Activated T-cell treated with anti-CD3 and anti-CD28 coated beads, Interleukin-2, amount 50 U/mL, for 4 hours (primary cell): ENCODE measurements at regions not wholly inside any gene's neighbourhood (a gene's known extent, or its start where the extent isn't known, plus 50 kb on each side); places are given as distances from the start of the nearest gene placed in this dataset.
"Not testable (repeated sequence)": the region's sequence is repeated elsewhere in the genome, so short reads cannot be mapped to it uniquely, and the experiment has no call there.

Experiments used
- ATAC-seq, 2 donors: fragments of 200-7000 bp; cut with Tn5 transposase; one replicate each; pipeline ENCODE4 v1.10.0; 2021
- DNase-seq: peaks from one replicate; pipeline ENCODE4 v3.0.0-alpha.2; 2020
- H3K27me3 Mint-ChIP-seq: one replicate; pipeline ENCODE4 v1.8.0; 2021; ENCODE audit warnings: low read depth, mixed read lengths
- H3K36me3 Mint-ChIP-seq: one replicate; pipeline ENCODE4 v1.8.0; 2022; ENCODE audit warnings: mixed read lengths; ENCODE audit not compliant: insufficient read depth
- H3K4me1 Mint-ChIP-seq: one replicate; pipeline ENCODE4 v1.8.0; 2021; ENCODE audit warnings: low read depth, mixed read lengths
- H3K4me3 Mint-ChIP-seq: one replicate; pipeline ENCODE4 v1.8.0; 2021; ENCODE audit warnings: mild to moderate bottlenecking, moderate library complexity, mixed read lengths
- H3K9me3 Mint-ChIP-seq: one replicate; pipeline ENCODE4 v1.8.0; 2021; ENCODE audit warnings: mixed read lengths

DNA sequence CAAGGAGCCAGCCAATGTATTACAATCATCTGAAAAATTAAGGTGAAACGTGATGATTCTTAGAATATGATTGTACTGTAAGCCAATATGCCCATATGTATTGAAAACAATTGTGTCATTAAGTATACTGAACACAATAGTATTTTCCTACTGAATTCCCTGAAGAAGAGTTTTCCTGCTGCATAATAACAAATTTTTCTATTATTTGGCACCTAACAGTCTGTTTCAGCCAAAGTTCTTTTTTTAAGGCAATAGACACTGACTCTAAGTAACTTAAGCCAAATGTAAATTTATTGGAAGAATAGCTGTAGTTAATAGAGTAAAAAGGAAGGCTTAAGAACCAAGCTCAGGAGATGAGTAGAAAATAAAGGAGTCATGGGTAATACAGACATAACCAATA is 220.6 kb downstream of the PPP4R3C start:
- ATAC-seq (no peak), DNase-seq (no peak)
- H3K9me3 Mint-ChIP-seq, result peaks cover 19% of the 10 kb centered on the region
- no peaks in the 10 kb centered on the region for H3K4me1 Mint-ChIP-seq
- no peaks in the 10 kb centered on the region for H3K36me3 Mint-ChIP-seq
- no peak overlapping the region for H3K4me3 Mint-ChIP-seq
- no peaks in the 10 kb centered on the region for H3K27me3 Mint-ChIP-seq

DNA sequence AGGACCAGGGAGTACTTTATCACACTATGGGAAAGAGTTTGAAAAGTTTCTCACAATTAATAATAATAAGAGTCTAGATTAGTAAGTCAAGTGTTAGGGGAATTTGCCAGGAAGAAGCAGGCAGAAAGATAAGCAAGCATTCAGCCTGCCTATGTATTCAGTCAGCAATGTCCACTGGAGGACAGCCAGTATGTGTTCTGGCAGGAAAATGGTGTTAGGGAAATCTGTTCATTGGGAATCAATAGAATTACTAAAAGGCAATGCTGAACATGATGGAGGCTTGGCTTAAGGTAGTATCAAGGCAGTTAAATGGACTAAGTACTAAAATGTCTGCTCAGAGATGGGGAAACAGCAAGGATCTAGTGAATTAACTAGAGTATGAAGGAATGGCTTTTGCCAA is 221.2 kb downstream of the PPP4R3C start:
- ATAC-seq (no peak), DNase-seq (no peak)
- H3K27me3 Mint-ChIP-seq, result no peaks in the 10 kb centered on the region
- H3K36me3 Mint-ChIP-seq, result no peaks in the 10 kb centered on the region
- H3K9me3 Mint-ChIP-seq, result peaks cover 19% of the 10 kb centered on the region
- H3K4me1 Mint-ChIP-seq, result no peaks in the 10 kb centered on the region
- H3K4me3 Mint-ChIP-seq, result no peak overlapping the region

DNA sequence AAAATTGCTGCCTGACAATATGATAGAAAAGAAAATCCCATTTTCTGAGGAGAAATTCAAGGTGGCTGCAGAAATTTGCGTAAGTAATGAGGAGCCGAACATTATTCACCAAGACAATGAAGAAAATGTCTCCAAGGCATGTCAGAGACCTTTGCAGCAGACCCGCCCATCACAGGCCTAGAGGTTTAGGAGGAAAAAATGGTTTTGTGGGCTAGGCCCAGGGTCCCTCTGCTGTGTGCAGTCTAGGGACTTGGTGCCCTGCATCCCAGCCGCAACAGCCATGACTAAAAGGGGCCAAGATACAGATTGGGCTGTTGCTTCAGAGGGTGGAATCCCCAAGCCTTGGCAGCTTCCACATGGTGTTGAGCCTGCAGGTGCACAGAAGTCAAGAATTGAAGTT is 223.1 kb downstream of the PPP4R3C start:
- ATAC-seq, H3K4me1 Mint-ChIP-seq, H3K4me3 Mint-ChIP-seq, H3K27me3 Mint-ChIP-seq, H3K36me3 Mint-ChIP-seq, DNase-seq: not testable (repeated sequence)
- H3K9me3 Mint-ChIP-seq, result peaks cover 19% of the 10 kb centered on the region

DNA sequence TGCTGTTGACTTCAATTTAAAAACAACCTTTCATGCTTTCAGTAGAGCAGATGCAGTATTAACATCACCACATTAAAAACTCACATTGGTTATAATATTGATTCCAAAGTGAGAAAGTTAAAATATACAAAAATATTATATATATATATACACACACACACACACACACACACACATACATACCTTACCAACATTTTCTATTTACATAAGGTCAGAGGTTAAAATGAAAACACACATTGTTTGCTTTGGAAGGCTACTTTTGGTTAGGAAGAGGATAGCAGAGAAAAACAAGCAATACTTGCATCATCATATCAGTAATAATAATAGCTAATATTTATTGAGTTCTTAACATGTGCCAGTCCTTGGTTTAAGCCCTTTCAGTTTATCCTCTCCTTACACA is 226.5 kb downstream of the PPP4R3C start:
- Mint-ChIP-seq H3K9me3 (peaks cover 19% of the 10 kb centered on the region), H3K36me3 (no peaks in the 10 kb centered on the region), H3K4me1 (no peaks in the 10 kb centered on the region), H3K27me3 (no peaks in the 10 kb centered on the region), H3K4me3 (no peak overlapping the region)
- ATAC-seq, result no peak
- no peak for DNase-seq

DNA sequence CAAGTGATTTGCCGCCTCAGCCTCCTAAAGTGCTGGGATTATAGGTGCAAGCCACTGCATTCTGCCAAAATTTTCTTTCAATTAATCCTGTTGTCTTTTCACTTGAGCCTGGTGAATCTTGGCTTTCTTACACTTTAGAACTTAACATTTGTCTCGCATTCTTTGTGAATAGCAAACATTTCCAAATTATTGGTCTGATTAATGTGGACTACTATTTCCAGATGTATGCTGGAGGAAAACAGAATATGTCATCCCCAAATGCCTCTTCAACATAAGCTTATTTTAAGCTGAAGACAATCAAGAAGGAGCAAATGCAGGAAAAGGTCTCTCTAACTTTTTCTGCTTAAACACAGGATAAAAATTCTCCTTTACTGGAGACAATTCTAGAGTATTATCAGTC is 233.4 kb downstream of the PPP4R3C start:
- ATAC-seq (no peak), DNase-seq (no peak)
- H3K9me3 Mint-ChIP-seq, result no peaks in the 10 kb centered on the region
- no peaks in the 10 kb centered on the region for H3K27me3 Mint-ChIP-seq
- no peaks in the 10 kb centered on the region for H3K4me1 Mint-ChIP-seq
- no peak overlapping the region for H3K4me3 Mint-ChIP-seq
- H3K36me3 Mint-ChIP-seq, result no peaks in the 10 kb centered on the region

DNA sequence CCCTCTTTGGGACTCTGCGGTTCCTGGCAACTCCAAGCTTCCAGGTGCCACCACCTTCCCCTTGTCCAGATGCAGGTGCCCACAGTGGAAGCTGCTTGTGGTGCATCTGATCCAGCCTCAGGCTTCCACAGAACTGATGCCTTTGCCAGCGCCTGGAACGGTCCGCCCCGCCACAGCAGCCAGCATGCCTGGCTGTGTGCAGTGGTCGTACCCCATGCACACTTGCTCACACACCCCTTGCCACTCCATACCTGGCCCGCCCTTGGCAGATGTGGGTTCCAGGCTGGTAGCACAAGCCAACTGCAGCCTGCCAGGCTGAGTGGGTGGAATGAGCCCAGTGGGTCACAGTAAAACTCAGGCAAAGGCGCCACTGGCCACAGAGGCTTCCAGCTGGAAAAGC is 240.5 kb downstream of the PPP4R3C start:
- no peaks in the 10 kb centered on the region for H3K36me3 Mint-ChIP-seq

DNA sequence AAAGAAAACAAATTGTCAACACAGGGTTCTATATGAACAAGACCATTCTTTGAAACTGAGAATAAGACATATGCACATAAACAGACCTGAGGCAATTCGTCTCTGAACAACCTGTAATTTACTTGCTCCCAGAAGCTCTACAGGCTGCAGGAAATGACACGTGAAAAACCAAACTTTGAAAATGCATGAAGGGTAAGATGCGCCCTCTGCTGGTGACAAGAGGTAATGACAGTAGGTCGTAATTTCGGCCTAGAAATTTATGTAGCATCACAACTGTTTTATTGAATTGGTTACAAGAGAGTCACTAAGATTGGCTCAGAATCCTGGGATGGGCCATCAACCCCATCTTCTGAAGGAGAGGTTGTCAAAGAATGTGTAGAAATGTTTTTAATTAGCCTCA is 276.5 kb downstream of the PPP4R3C start:
- Mint-ChIP-seq H3K27me3 (no peaks in the 10 kb centered on the region), H3K36me3 (no peaks in the 10 kb centered on the region), H3K9me3 (no peaks in the 10 kb centered on the region), H3K4me3 (no peak overlapping the region), H3K4me1 (no peaks in the 10 kb centered on the region)
- DNase-seq (peak; percentile 9), ATAC-seq (no peak)

More for the DNA sequence above, 240.5 kb downstream of the PPP4R3C start:
- Mint-ChIP-seq H3K9me3 (no peaks in the 10 kb centered on the region), H3K27me3 (no peaks in the 10 kb centered on the region), H3K4me1 (no peaks in the 10 kb centered on the region), H3K4me3 (no peak overlapping the region)
- no peak for DNase-seq
- no peak for ATAC-seq

DNA sequence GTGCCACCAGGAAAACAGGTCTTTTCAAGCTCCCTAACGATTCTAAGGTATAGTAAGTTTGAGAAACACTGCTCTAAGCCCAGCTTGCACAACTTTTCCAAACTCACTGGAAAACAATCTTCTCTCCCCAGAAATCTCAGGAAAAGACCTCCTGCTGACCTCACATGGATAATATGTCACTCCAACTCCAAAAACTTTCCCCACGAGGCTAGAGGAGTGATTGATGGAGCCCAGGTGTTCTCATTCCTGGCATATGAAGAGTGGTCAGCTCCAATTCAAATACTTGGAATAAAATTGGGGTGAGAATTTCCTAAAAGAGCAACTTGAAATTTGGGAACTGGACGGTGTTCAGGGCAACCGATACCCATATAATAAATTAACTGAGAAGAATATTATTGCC is 299.9 kb downstream of the PPP4R3C start:
- H3K4me1 Mint-ChIP-seq, result no peaks in the 10 kb centered on the region
- H3K4me3 Mint-ChIP-seq, result no peak overlapping the region
- no peak for DNase-seq
- no peaks in the 10 kb centered on the region for H3K36me3 Mint-ChIP-seq
- no peaks in the 10 kb centered on the region for H3K27me3 Mint-ChIP-seq
- ATAC-seq, result no peak
- no peaks in the 10 kb centered on the region for H3K9me3 Mint-ChIP-seq

DNA sequence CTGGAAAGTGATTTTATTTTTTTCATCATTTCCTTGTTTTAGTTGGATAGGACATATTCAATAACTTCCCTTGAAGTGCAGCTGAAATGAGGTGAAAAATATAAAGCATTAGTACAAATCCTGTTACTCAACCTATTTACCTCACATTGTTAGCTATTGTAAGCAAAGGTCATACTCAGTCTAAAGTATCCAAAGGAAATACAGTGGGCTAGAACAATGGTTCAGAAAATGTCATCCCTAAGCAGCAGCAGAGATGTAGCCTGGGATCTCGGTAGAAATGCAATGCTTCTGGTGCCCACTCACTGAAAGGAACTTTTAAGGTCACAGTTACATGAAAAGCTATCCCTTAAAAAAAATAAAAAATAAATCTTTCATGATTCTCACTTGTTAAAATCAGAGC is 300.6 kb downstream of the PPP4R3C start:
- Mint-ChIP-seq H3K4me3 (no peak overlapping the region), H3K27me3 (no peaks in the 10 kb centered on the region), H3K4me1 (no peaks in the 10 kb centered on the region), H3K36me3 (no peaks in the 10 kb centered on the region), H3K9me3 (no peaks in the 10 kb centered on the region)
- no peak for DNase-seq
- ATAC-seq, result no peak

DNA sequence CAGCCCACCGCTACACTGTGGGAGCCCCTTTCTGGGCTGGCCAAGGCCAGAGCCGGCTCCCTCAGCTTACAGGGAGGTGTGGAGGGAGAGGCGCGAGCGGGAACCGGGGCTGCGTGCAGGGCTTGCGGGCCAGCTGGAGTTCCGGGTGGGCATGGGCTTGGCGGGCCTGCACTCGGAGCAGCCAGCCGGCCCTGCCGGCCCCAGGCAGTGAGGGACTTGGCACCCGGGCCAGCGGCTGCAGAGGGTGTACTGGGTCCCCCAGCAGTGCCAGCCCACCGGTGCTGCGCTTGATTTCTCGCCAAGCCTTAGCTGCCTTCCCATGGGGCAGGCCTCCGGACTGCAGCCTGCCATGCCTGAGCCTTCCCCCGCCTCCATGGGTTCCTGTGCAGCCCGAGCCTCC is 306.2 kb downstream of the PPP4R3C start:
- not testable (repeated sequence) for H3K27me3 Mint-ChIP-seq, H3K4me1 Mint-ChIP-seq, H3K9me3 Mint-ChIP-seq, DNase-seq, H3K36me3 Mint-ChIP-seq, ATAC-seq, H3K4me3 Mint-ChIP-seq

DNA sequence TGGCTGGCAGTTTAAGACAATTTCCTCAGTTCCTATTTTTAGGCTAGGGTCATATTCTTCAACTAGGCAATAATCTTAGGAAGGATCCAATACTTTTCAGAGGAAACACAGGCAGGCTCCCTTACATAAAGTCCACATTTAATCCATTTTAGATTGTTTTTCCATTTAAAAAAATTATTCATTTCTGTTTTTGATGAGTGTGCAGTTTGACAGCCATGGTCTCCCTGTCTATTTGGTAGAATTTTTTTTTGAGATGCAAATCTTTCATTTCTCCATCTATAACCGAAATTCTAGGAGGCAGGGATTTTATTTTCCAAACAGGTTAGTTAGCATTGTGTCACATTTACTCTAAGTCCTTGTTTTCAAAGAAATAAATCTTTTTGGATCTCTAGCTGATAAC is 326.8 kb downstream of the PPP4R3C start:
- H3K9me3 Mint-ChIP-seq, result no peaks in the 10 kb centered on the region
- no peak overlapping the region for H3K4me3 Mint-ChIP-seq
- H3K27me3 Mint-ChIP-seq, result no peaks in the 10 kb centered on the region
- no peak for DNase-seq
- no peak for ATAC-seq
- H3K36me3 Mint-ChIP-seq, result no peaks in the 10 kb centered on the region
- no peaks in the 10 kb centered on the region for H3K4me1 Mint-ChIP-seq

DNA sequence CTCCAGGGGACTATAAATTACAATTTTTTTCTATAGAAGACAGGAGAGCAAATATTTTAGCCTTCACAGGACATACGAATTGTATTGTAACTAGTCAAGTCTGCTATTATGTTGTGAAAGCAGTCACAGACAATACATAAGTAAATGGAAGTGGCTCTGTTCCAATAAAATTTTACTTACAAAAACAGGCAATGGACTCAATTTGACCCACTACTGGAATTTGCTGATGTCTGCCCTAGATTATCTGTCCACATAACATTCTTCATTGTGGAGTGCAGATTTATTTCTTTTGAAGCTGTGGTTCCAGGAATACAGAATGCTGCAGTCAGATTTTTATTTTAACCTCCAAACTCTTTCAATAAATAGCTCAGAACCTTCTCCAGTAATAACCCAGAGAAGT is 330.3 kb downstream of the PPP4R3C start:
- Mint-ChIP-seq H3K27me3 (no peaks in the 10 kb centered on the region), H3K4me3 (no peak overlapping the region), H3K36me3 (no peaks in the 10 kb centered on the region), H3K9me3 (no peaks in the 10 kb centered on the region), H3K4me1 (no peaks in the 10 kb centered on the region)
- no peak for ATAC-seq
- no peak for DNase-seq

DNA sequence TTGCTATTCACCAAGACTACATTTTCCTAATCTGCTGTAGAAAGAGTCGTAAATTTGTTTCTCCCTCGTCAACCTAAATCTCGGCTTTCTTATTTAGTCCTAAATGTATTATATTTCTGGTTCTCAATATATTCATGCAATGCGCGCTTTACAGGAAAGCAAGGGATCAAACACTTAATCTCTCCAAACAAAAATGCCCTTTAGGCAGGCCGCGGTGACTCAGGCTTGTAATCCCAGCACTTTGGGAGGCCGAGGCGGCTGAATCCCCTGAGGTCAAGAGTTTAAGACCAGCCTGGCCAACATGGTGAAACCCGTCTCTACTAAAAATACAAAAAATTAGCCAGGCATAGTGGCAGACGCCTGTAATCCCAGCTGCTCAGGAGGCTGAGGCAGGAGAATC is 376.0 kb downstream of the PPP4R3C start:
- not testable (repeated sequence) for H3K4me3 Mint-ChIP-seq, H3K4me1 Mint-ChIP-seq, H3K27me3 Mint-ChIP-seq, DNase-seq, H3K36me3 Mint-ChIP-seq, ATAC-seq, H3K9me3 Mint-ChIP-seq

DNA sequence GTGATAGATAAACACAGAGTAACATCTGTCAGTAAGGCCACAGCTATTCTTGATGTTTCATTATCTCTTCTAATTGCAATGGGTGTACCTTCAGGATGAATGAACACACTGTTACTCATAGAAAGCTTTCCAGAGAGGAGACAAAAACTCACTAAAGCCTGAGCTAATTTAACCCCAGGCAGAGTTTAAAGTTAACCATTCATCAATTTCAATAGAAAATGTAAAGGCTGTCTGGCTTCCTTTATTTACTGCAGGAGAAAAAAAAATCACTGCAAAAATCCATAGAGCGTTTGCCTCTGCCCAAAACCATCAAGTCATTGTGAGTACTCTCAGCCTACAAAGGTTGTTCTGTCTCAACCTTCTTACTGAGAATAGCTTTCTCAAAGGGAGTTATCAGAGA is 376.9 kb downstream of the PPP4R3C start:
- peaks cover 3% of the 10 kb centered on the region for H3K9me3 Mint-ChIP-seq
- no peaks in the 10 kb centered on the region for H3K27me3 Mint-ChIP-seq
- H3K36me3 Mint-ChIP-seq, result no peaks in the 10 kb centered on the region
- no peak for DNase-seq
- H3K4me3 Mint-ChIP-seq, result no peak overlapping the region
- no peaks in the 10 kb centered on the region for H3K4me1 Mint-ChIP-seq
- ATAC-seq, result no peak

DNA sequence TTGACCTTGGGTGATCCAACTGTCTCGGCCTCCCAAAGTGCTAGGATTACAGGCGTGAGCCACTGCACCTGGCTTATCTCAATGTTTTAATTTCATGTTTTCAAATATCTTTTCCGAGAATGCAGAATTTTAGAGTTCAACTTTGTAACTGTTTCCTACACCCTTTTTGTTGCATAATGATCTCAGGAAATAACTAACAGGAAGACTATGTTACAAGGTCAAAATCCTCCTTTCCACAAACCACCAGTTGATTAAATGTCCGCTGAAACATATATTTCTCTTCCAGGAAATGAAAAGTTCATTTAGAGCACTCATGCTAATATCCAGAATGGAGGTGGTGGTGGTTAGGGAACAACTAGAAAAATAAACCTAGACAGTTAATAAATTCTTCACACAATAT is 377.8 kb downstream of the PPP4R3C start:
- no peaks in the 10 kb centered on the region for H3K27me3 Mint-ChIP-seq
- DNase-seq (no peak), ATAC-seq (no peak)
- no peaks in the 10 kb centered on the region for H3K36me3 Mint-ChIP-seq
- no peaks in the 10 kb centered on the region for H3K4me1 Mint-ChIP-seq
- no peak overlapping the region for H3K4me3 Mint-ChIP-seq
- H3K9me3 Mint-ChIP-seq, result peaks cover 3% of the 10 kb centered on the region

DNA sequence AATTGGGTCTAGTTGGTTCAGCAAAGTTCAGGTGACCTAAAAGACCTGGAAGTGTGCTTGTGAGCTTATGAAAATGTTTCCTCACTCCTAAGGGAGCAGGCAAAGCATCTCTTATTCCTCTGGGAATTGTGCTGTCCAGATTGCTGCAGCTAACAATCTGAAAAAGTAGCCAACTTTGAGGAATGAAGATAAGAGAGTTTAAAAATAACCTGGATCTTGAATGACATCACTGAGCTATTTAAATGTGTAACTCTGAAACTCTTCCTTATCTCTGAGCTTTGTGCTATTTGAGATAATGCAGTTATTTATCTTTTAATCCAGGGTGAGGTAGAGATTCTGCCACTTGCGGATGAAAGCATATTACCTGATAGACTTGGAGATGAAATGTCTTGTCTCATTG is 384.8 kb downstream of the PPP4R3C start:
- H3K4me3 Mint-ChIP-seq, result no peak overlapping the region
- no peak for DNase-seq
- no peaks in the 10 kb centered on the region for H3K4me1 Mint-ChIP-seq
- ATAC-seq, result no peak
- no peaks in the 10 kb centered on the region for H3K27me3 Mint-ChIP-seq
- no peaks in the 10 kb centered on the region for H3K36me3 Mint-ChIP-seq
- no peaks in the 10 kb centered on the region for H3K9me3 Mint-ChIP-seq
